Prostate gland (tissue), 2 donors: ENCODE measurements at regions not wholly inside any gene's neighbourhood (a gene's known extent, or its start where the extent isn't known, plus 50 kb on each side); places are given as distances from the start of the nearest gene placed in this dataset.

Source experiments
- DNase-seq: peaks from one replicate; pipeline ENCODE4 v3.0.0-alpha.2; 2019; ENCODE audit warnings: low spot score
- H3K27ac ChIP-seq, 2 donors: fragments of 200-600 bp; sonication (generic); 2 replicates each; pipeline ENCODE4 v1.5.1; 2017 to 2019
- H3K27me3 ChIP-seq: fragments of 200-600 bp; sonication (generic); replicated peaks from 2 replicates; pipeline ENCODE4 v1.5.1; 2019; ENCODE audit not compliant: insufficient read depth
- H3K36me3 ChIP-seq, 2 donors: fragments of 200-600 bp; sonication (generic); 1 replicate in 1 of 2; 2 replicates in 1 of 2; pipeline versions ENCODE4 v1.5.1 to v1.8.1; 2017 to 2019
- H3K4me1 ChIP-seq: fragments of 200-600 bp; sonication (generic); replicated peaks from 2 replicates; pipeline ENCODE4 v1.5.1; 2019
- H3K4me3 ChIP-seq, 2 donors: fragments of 200-600 bp; sonication (generic); 2 replicates each; pipeline ENCODE4 v1.5.1; 2017 to 2019
- H3K9me3 ChIP-seq: fragments of 200-600 bp; sonication (generic); 2 replicates; pipeline ENCODE4 v1.5.1; 2017
- CTCF ChIP-seq, 4 experiments: fragments of 200-600 bp in 2 of 4; fragments of 450-650 bp in 2 of 4; sonication (generic) in 2 of 4; IDR thresholded peaks; 1 replicate in 3 of 4; 2 replicates in 1 of 4; pipeline ENCODE4 v1.5.1; 2016 to 2019; ENCODE audit warnings: antibody characterized with exemption in 4 of 4, mild to moderate bottlenecking in 2 of 4, moderate library complexity in 2 of 4
- POLR2A ChIP-seq: fragments of 450-650 bp; IDR thresholded peaks from one replicate; pipeline ENCODE4 v1.6.1; 2016; ENCODE audit warnings: antibody characterized with exemption, mild to moderate bottlenecking
- POLR2AphosphoS5 ChIP-seq: sonication (generic); formaldehyde crosslinking; IDR thresholded peaks from one replicate; pipeline ENCODE4 v1.6.1; 2017; ENCODE audit warnings: antibody characterized with exemption
- WGBS: methylation state at CpG from one replicate; pipeline ENCODE4 v1.1.5; 2018; 5-methylcytosine and 5-hydroxymethylcytosine counted together
- intact Hi-C: fragments of 100-400 bp; cut with DNase I; formaldehyde crosslinking; loops from one replicate; pipeline ENCODE4 v1.14.2; 2022

DNA sequence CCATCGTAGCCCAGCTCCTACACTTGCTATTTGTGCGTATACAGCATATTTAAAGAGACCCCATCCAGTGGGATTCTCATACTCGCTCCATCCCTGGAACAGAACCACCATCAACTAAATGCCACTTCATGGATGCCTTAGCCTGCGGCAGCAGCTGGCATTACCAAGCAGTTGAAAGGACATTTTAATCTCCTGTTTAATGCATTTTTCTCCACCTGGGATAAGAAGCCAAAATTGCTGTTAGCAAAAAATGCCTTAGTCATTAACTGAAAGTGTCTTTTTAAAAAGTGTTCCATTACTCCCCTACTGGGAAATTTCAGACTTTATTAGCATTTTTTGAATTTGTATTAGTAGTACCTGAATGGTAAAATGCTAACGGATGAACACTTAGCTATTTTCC is 662.6 kb upstream of the MEF2C start:
- Histone ChIP-seq H3K4me3 (no peak overlapping the region), H3K9me3 (no peaks in the 10 kb centered on the region), H3K27ac (no peak overlapping the region), H3K4me1 (no peaks in the 10 kb centered on the region), H3K36me3 (no peaks in the 10 kb centered on the region), H3K27me3 (no peaks in the 10 kb centered on the region)
- intact Hi-C loops = no loop called here
- DNase-seq = no peak
- WGBS = 51% methylated on average over 5 of the region's 5 CpGs
- TF ChIP-seq POLR2AphosphoS5 (no peak), CTCF (IDR thresholded peaks at IDR 0.05) (no peak), POLR2A (no peak)

GRCh38 chr5:89545076-89545475 is 662.1 kb upstream of the MEF2C start:
- intact Hi-C loops = no loop called here
- H3K4me3 ChIP-seq = no peak overlapping the region
- no peak for DNase-seq
- no peak overlapping the region for H3K27ac ChIP-seq
- H3K36me3 ChIP-seq = no peaks in the 10 kb centered on the region
- no peaks in the 10 kb centered on the region for H3K27me3 ChIP-seq
- no peaks in the 10 kb centered on the region for H3K9me3 ChIP-seq
- 31% methylated on average over 2 of the region's 2 CpGs for WGBS
- H3K4me1 ChIP-seq = no peaks in the 10 kb centered on the region
- TF ChIP-seq POLR2AphosphoS5 (no peak), POLR2A (no peak), CTCF (IDR thresholded peaks at IDR 0.05) (no peak)

DNA sequence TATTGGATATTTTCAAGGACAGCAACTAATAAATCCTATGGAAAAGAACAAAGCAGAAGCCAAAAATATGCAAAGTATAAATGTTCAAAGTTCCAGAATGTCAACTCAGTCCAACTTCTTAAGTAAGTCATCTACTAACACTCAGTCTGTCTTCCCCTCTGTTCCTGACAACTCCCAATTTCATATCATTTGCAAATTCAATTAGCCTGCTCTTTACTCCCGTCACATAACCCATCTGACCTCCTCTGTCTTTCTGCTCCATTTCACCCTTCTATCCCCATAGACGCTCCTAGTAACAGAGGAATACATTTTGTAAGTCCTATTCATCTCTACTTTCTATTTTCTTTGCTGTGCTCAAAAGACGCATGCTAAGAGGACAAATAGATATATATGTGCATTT is 659.8 kb upstream of the MEF2C start:
- H3K27me3 ChIP-seq = no peaks in the 10 kb centered on the region
- DNase-seq = no peak
- H3K36me3 ChIP-seq = no peaks in the 10 kb centered on the region
- H3K27ac ChIP-seq = no peak overlapping the region
- TF ChIP-seq POLR2AphosphoS5 (no peak), POLR2A (no peak), CTCF (IDR thresholded peaks at IDR 0.05) (no peak)
- intact Hi-C loops = no loop called here
- H3K4me3 ChIP-seq = no peak overlapping the region
- no peaks in the 10 kb centered on the region for H3K9me3 ChIP-seq
- WGBS = 61% methylated on average over 3 of the region's 3 CpGs
- H3K4me1 ChIP-seq = no peaks in the 10 kb centered on the region

DNA sequence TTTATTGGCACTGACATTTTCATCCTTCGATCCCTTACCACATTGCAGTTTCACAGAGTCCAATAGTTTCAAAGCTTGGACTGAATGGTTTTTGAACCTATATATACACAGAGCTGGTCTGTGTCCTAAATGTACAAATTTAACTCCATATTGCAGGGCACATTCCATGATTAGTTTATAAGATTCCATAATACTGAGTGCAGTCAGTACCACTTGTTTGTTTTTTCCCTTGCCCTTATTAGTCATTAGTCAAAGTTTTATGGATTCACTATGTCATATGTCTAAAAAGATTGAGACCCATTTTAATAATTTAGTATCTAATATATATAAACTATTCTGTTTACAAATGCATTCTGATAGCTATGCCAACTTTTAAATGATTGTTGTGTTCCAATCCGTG is 654.8 kb upstream of the MEF2C start:
- 87% methylated on average over 2 of the region's 2 CpGs for WGBS
- Histone ChIP-seq H3K27ac (no peak overlapping the region), H3K27me3 (no peaks in the 10 kb centered on the region), H3K4me3 (no peak overlapping the region), H3K4me1 (no peaks in the 10 kb centered on the region), H3K9me3 (no peaks in the 10 kb centered on the region), H3K36me3 (no peaks in the 10 kb centered on the region)
- TF ChIP-seq POLR2AphosphoS5 = no peak
- no peak for TF ChIP-seq CTCF (IDR thresholded peaks at IDR 0.05)
- TF ChIP-seq POLR2A = no peak
- intact Hi-C loops = no loop called here
- DNase-seq = no peak

- Histone ChIP-seq H3K4me1 (no peaks in the 10 kb centered on the region), H3K9me3 (no peaks in the 10 kb centered on the region), H3K4me3 (no peak overlapping the region), H3K36me3 (no peaks in the 10 kb centered on the region), H3K27ac (no peak overlapping the region), H3K27me3 (no peaks in the 10 kb centered on the region)
- DNase-seq = no peak
- WGBS = 82% methylated on average over 2 of the region's 2 CpGs
- intact Hi-C loops = no loop called here
- TF ChIP-seq POLR2A (no peak), CTCF (IDR thresholded peaks at IDR 0.05) (no peak), POLR2AphosphoS5 (no peak)
These were observed 653.0 kb upstream of the MEF2C start for GRCh38 chr5:89536020-89536419.
